HG02759 (cell line): ENCODE measurements at regions not wholly inside any gene's neighbourhood (a gene's known extent, or its start where the extent isn't known, plus 50 kb on each side); places are given as distances from the start of the nearest gene placed in this dataset.

ENCODE experiments used
- ATAC-seq: cut with Tn5 transposase; IDR thresholded peaks from one replicate; pipeline ENCODE4 v1.9.1; 2021; ENCODE audit warnings: mild to moderate bottlenecking, moderate library complexity; ENCODE audit not compliant: unreplicated experiment

- no peak for ATAC-seq
These were observed 229.8 kb upstream of the HS6ST1 start for GRCh38 chr2:128548461-128548891.

- no peak for ATAC-seq
These were observed 230.4 kb upstream of the HS6ST1 start for GRCh38 chr2:128549094-128549493.

- ATAC-seq = no peak
These were observed 231.1 kb upstream of the HS6ST1 start for GRCh38 chr2:128549646-128550260.

- ATAC-seq = no peak
These were observed 231.7 kb upstream of the HS6ST1 start for GRCh38 chr2:128550389-128550788.

- no peak for ATAC-seq
These were observed 232.2 kb upstream of the HS6ST1 start for GRCh38 chr2:128550801-128551416.

- no peak for ATAC-seq
These were observed 232.8 kb upstream of the HS6ST1 start for GRCh38 chr2:128551435-128551834.

- no peak for ATAC-seq
These were observed 233.6 kb upstream of the HS6ST1 start for GRCh38 chr2:128552141-128552805.

GRCh38 chr2:128552806-128553551 is 234.3 kb upstream of the HS6ST1 start:
- ATAC-seq = no peak

- no peak for ATAC-seq
These were observed 235.6 kb upstream of the HS6ST1 start for GRCh38 chr2:128554151-128554769.

GRCh38 chr2:128555433-128555832 is 236.8 kb upstream of the HS6ST1 start:
- no peak for ATAC-seq

- ATAC-seq = no peak
These were observed 237.4 kb upstream of the HS6ST1 start for GRCh38 chr2:128556089-128556488.

GRCh38 chr2:128556633-128557032 is 238.0 kb upstream of the HS6ST1 start:
- ATAC-seq = no peak

GRCh38 chr2:128557069-128557468 is 238.4 kb upstream of the HS6ST1 start:
- no peak for ATAC-seq

GRCh38 chr2:128557831-128558241 is 239.2 kb upstream of the HS6ST1 start:
- no peak for ATAC-seq

GRCh38 chr2:128558441-128558840 is 239.8 kb upstream of the HS6ST1 start:
- ATAC-seq = no peak

- ATAC-seq = no peak
These were observed 240.3 kb upstream of the HS6ST1 start for GRCh38 chr2:128558895-128559532.

GRCh38 chr2:128559533-128560515 is 241.2 kb upstream of the HS6ST1 start:
- ATAC-seq = no peak

- ATAC-seq = no peak
These were observed 242.1 kb upstream of the HS6ST1 start for GRCh38 chr2:128560718-128561117.
